GM18870 (cell line): ENCODE measurements at regions not wholly inside any gene's neighbourhood (a gene's known extent, or its start where the extent isn't known, plus 50 kb on each side); places are given as distances from the start of the nearest gene placed in this dataset.
"Not testable (repeated sequence)": the region's sequence is repeated elsewhere in the genome, so short reads cannot be mapped to it uniquely, and the experiment has no call there.

ENCODE experiments used
- ATAC-seq: cut with Tn5 transposase; IDR thresholded peaks from one replicate; pipeline ENCODE4 v1.9.1; 2021; ENCODE audit warnings: moderate library complexity; ENCODE audit not compliant: unreplicated experiment

- ATAC-seq: no peak
Measured at GRCh38 chr13:111411919-111412650, 91.6 kb downstream of the TEX29 start.

GRCh38 chr13:111413407-111414187, 93.2 kb downstream of the TEX29 start:
- no peak for ATAC-seq

GRCh38 chr13:111414341-111414740, 93.9 kb downstream of the TEX29 start:
- no peak for ATAC-seq

GRCh38 chr13:111415246-111415645, 94.8 kb downstream of the TEX29 start:
- no peak for ATAC-seq

- no peak for ATAC-seq
Measured at GRCh38 chr13:111415765-111416164, 95.3 kb downstream of the TEX29 start.

- no peak for ATAC-seq
Measured at GRCh38 chr13:111418101-111418500, 97.7 kb downstream of the TEX29 start.

GRCh38 chr13:111420113-111420876, 99.9 kb downstream of the TEX29 start:
- no peak for ATAC-seq

GRCh38 chr13:111421216-111421615, 100.8 kb downstream of the TEX29 start:
- ATAC-seq: no peak

- ATAC-seq: no peak
Measured at GRCh38 chr13:111422348-111422747, 101.9 kb downstream of the TEX29 start.

- ATAC-seq: no peak
Measured at GRCh38 chr13:111423168-111423785, 102.8 kb downstream of the TEX29 start.

GRCh38 chr13:111424134-111424533, 103.7 kb downstream of the TEX29 start:
- no peak for ATAC-seq

- no peak for ATAC-seq
Measured at GRCh38 chr13:111425326-111425725, 104.9 kb downstream of the TEX29 start.

GRCh38 chr13:111429064-111429558, 108.7 kb downstream of the TEX29 start:
- no peak for ATAC-seq

GRCh38 chr13:111431206-111431605, 110.8 kb downstream of the TEX29 start:
- no peak for ATAC-seq

GRCh38 chr13:111434578-111435159, 114.2 kb downstream of the TEX29 start:
- ATAC-seq: no peak

GRCh38 chr13:111436446-111436845, 116.0 kb downstream of the TEX29 start:
- no peak for ATAC-seq

- ATAC-seq: no peak
Measured at GRCh38 chr13:111437417-111437816, 117.0 kb downstream of the TEX29 start.

- ATAC-seq: no peak
Measured at GRCh38 chr13:111437856-111438547, 117.6 kb downstream of the TEX29 start.

- not testable (repeated sequence) for ATAC-seq
Measured at GRCh38 chr13:111440492-111440891, 120.0 kb downstream of the TEX29 start.

GRCh38 chr13:111443981-111444380, 123.5 kb downstream of the TEX29 start:
- no peak for ATAC-seq
